OCI-LY1 (cell line): ENCODE measurements at regions not wholly inside any gene's neighbourhood (a gene's known extent, or its start where the extent isn't known, plus 50 kb on each side); places are given as distances from the start of the nearest gene placed in this dataset.

Source experiments
- H2AFZ ChIP-seq: fragments of 200-600 bp; sonication (generic), shearing (Covaris generic); 2 replicates; pipeline ENCODE4 v1.6.0; 2014; ENCODE audit warnings: antibody characterized with exemption, mild to moderate bottlenecking, low read length
- H3F3A ChIP-seq: fragments of 200-600 bp; sonication (generic), shearing (Covaris generic); 2 replicates; pipeline ENCODE4 v1.6.0; 2014; ENCODE audit warnings: mild to moderate bottlenecking, antibody characterized with exemption, low read length, moderate library complexity; ENCODE audit not compliant: insufficient read depth
- H3K27ac ChIP-seq: fragments of 200-600 bp; sonication (generic); 2 replicates; pipeline ENCODE4 v1.5.1; 2014; ENCODE audit warnings: low read length, mixed run types, mild to moderate bottlenecking, low read depth; ENCODE audit not compliant: poor library complexity, severe bottlenecking
- H3K27me3 ChIP-seq: fragments of 200-600 bp; sonication (generic); 2 replicates; pipeline ENCODE4 v1.6.0; 2014; ENCODE audit warnings: antibody characterized with exemption, mild to moderate bottlenecking, low read length, moderate library complexity; ENCODE audit not compliant: insufficient read depth
- H3K36me3 ChIP-seq: fragments of 200-600 bp; sonication (generic); 2 replicates; pipeline ENCODE4 v1.6.1; 2014; ENCODE audit warnings: mild to moderate bottlenecking, antibody characterized with exemption, low read length, moderate library complexity, mixed read lengths; ENCODE audit not compliant: insufficient read depth
- H3K4me1 ChIP-seq: fragments of 200-600 bp; sonication (generic); 2 replicates; pipeline ENCODE4 v1.5.1; 2014; ENCODE audit warnings: mild to moderate bottlenecking, low read length, moderate library complexity; ENCODE audit not compliant: insufficient read depth, severe bottlenecking
- H3K4me2 ChIP-seq: fragments of 200-600 bp; sonication (generic), shearing (Covaris generic); 2 replicates; pipeline ENCODE4 v1.6.1; 2014; ENCODE audit warnings: low read length
- H3K4me3 ChIP-seq: fragments of 200-600 bp; sonication (generic); 2 replicates; pipeline ENCODE4 v1.5.1; 2014; ENCODE audit warnings: low read length, low read depth, mild to moderate bottlenecking, mixed read lengths; ENCODE audit not compliant: poor library complexity, severe bottlenecking
- H3K79me2 ChIP-seq: fragments of 200-600 bp; shearing (Covaris generic); 2 replicates; pipeline ENCODE4 v1.6.1; 2016; ENCODE audit warnings: mixed run types, low read length, mixed read lengths; ENCODE audit not compliant: insufficient read depth
- H3K9ac ChIP-seq: fragments of 200-600 bp; sonication (generic), shearing (Covaris generic); 2 replicates; pipeline ENCODE4 v1.6.1; 2014; ENCODE audit warnings: mild to moderate bottlenecking, low read length, mixed read lengths
- H3K9me2 ChIP-seq: fragments of 200-600 bp; sonication (generic), shearing (Covaris generic); 2 replicates; pipeline ENCODE4 v1.6.1; 2014; ENCODE audit warnings: low read depth, mild to moderate bottlenecking, low read length, mixed read lengths
- H3K9me3 ChIP-seq: fragments of 200-600 bp; shearing (Covaris generic); 2 replicates; pipeline ENCODE4 v1.6.1; 2014; ENCODE audit warnings: low read length, mixed read lengths
- H4K20me1 ChIP-seq: fragments of 200-600 bp; sonication (generic), shearing (Covaris generic); 2 replicates; pipeline ENCODE4 v1.6.0; 2016; ENCODE audit warnings: mild to moderate bottlenecking, low read length; ENCODE audit not compliant: insufficient read depth
- CTCF ChIP-seq: fragments of 200-600 bp; sonication (generic), shearing (Covaris generic); IDR thresholded peaks from 2 replicates; pipeline ENCODE4 v1.5.1; 2017; ENCODE audit warnings: mild to moderate bottlenecking, antibody characterized with exemption, low read length, moderate library complexity, mixed read lengths
- EZH2 ChIP-seq: fragments of 200-600 bp; sonication (generic), shearing (Covaris generic); IDR thresholded peaks from 2 replicates; pipeline ENCODE4 v1.8.0; 2017; ENCODE audit warnings: borderline replicate concordance, mixed run types, mild to moderate bottlenecking, antibody characterized with exemption, low read length, moderate library complexity, mixed read lengths

DNA sequence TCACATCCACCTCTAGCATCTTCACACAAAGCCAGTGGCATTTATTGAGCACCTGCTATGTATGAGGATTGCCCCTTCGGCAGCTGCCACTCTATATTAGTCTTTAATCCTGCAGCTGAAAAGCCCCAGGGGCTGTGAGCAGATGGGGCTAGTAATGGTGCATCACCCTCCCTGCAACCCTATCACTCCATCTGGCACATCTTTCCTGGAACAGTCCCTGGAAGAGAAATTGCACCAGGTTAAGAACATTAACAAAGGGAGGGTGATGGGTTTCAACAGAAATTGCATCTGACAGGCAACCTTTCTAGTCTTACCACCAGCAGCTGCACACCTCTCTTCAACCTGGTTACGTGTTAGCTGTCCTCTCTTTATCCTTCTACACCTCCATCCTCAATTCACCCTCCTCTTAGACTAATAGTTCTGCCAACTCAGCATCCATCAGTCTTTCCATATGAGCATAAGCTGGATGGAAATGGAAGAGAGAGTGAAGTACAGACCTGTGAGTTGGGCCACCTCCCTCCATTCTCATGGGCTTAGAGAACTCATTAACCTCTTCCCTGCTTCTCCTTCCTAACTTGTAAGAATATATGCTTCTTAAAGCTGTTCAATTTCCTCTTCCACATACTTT, 168.6 kb upstream of the NEBL start:
- Histone ChIP-seq H3K4me1 (no peaks in the 10 kb centered on the region), H3F3A (no peaks in the 10 kb centered on the region), H2AFZ (no peak overlapping the region), H3K27me3 (no peaks in the 10 kb centered on the region), H3K36me3 (no peaks in the 10 kb centered on the region), H3K9me3 (no peaks in the 10 kb centered on the region), H3K9ac (no peak overlapping the region), H4K20me1 (no peaks in the 10 kb centered on the region), H3K79me2 (no peaks in the 10 kb centered on the region), H3K9me2 (no peaks in the 10 kb centered on the region), H3K4me3 (no peak overlapping the region), H3K27ac (no peak overlapping the region), H3K4me2 (no peak overlapping the region)
- TF ChIP-seq CTCF, result no peak
- TF ChIP-seq EZH2, result no peak

DNA sequence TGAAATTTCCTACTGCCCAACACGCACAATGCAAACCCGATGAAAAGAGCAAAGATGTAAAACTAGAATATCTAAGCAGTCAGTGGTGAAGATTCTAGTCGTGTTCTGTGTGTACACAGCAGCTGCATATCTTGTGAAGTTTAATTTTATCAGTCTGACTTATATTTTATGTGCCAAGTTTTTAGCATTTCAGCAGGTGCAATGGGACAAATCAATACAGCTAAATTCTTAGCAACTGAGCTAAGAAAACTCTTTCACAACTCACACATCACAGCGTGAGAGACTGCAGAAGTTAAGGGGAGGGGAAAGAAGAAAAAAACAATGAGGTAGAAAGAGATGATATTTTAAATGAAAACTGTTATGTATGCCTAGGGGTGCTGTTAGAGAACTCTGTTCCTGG, 164.9 kb upstream of the NEBL start:
- no peak overlapping the region for H2AFZ ChIP-seq
- H3K36me3 ChIP-seq, result no peaks in the 10 kb centered on the region
- no peaks in the 10 kb centered on the region for H3K9me2 ChIP-seq
- H3K27ac ChIP-seq, result no peak overlapping the region
- no peaks in the 10 kb centered on the region for H3F3A ChIP-seq
- no peak overlapping the region for H3K9ac ChIP-seq
- H3K4me3 ChIP-seq, result no peak overlapping the region
- no peaks in the 10 kb centered on the region for H3K79me2 ChIP-seq
- no peaks in the 10 kb centered on the region for H3K4me1 ChIP-seq
- no peak overlapping the region for H3K4me2 ChIP-seq
- no peaks in the 10 kb centered on the region for H3K27me3 ChIP-seq
- peaks cover 6% of the 10 kb centered on the region; the same call in 1 of the 2 replicates for H3K9me3 ChIP-seq
- no peaks in the 10 kb centered on the region for H4K20me1 ChIP-seq
- no peak for TF ChIP-seq EZH2
- no peak for TF ChIP-seq CTCF

- no peak overlapping the region for H3K4me2 ChIP-seq
- no peaks in the 10 kb centered on the region for H3F3A ChIP-seq
- no peaks in the 10 kb centered on the region for H3K27me3 ChIP-seq
- H3K9me3 ChIP-seq, result peaks cover 6% of the 10 kb centered on the region; the same call in 1 of the 2 replicates
- no peak overlapping the region for H3K9ac ChIP-seq
- no peak overlapping the region for H2AFZ ChIP-seq
- H3K27ac ChIP-seq, result no peak overlapping the region
- H3K36me3 ChIP-seq, result no peaks in the 10 kb centered on the region
- no peaks in the 10 kb centered on the region for H3K4me1 ChIP-seq
- H3K9me2 ChIP-seq, result no peaks in the 10 kb centered on the region
- H3K79me2 ChIP-seq, result no peaks in the 10 kb centered on the region
- no peak for TF ChIP-seq CTCF
- no peak for TF ChIP-seq EZH2
- H3K4me3 ChIP-seq, result no peak overlapping the region
- H4K20me1 ChIP-seq, result no peaks in the 10 kb centered on the region
These were observed 164.1 kb upstream of the NEBL start for GRCh38 chr10:21061184-21061583.
